ENCODE measurements at regions not wholly inside any gene's neighbourhood (a gene's known extent, or its start where the extent isn't known, plus 50 kb on each side); places are given as distances from the start of the nearest gene placed in this dataset.

DNA sequence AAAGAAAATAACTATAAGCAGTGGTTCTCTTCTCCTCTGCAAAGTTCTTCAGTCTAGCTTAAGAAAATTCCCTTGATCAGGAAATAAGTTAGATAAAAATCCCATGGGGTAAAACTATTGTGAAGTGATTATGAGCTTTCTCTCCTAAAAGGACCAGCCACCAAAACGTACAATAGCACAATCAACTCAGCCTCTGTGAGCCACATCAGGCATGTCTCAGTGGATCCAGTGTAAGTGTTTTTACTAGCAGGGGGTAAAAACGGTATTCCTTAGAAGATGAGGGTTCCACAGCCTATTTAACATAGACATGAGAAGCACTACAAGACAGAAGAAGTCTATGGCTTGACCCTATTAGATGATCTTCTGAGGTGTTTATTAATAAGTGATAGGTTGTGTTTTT, 503.2 kb downstream of the PIK3C3 start:
- FAIRE-seq (no peak), DNase-seq (ENCODE audit: insufficient read length, low spot score) (no peak)
- TF ChIP-seq POU2F2 (IDR thresholded peaks at IDR 0.05; ENCODE audit: low read depth, low read length) (no peak), PAX5 (IDR thresholded peaks at IDR 0.05; ENCODE audit: insufficient read depth, low read length, severe bottlenecking) (no peak), POLR2AphosphoS5 (IDR thresholded peaks at IDR 0.05; ENCODE audit: low read depth, low read length) (no peak), TAF1 (IDR thresholded peaks at IDR 0.05; ENCODE audit: low read depth, low read length) (no peak), POLR2A (IDR thresholded peaks at IDR 0.05; ENCODE audit: low read depth, low read length) (no peak), SPI1 (IDR thresholded peaks at IDR 0.05; ENCODE audit: low read depth, low read length) (no peak)

DNA sequence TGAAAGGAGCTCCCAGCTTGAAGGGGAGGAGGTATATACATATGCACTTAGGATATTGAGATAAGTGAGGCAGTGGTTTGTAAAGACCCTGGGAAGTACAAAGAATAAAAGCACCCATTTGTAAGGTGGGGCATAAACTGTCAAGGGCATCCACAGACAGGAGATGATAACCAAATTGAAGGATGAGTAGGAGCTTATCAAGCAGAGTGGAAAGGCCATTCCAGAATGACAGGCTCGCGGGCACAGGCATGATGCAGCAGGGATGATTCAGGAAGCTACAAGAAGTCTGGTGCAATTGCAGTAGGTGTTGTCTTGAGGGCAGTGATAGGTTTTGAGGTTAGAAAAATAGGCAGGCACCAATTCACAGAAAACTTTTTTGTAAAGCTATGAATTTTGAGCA, 504.8 kb downstream of the PIK3C3 start:
- DNase-seq (ENCODE audit: insufficient read length, low spot score), result no peak
- FAIRE-seq, result no peak
- TF ChIP-seq TAF1 (IDR thresholded peaks at IDR 0.05; ENCODE audit: low read depth, low read length) (no peak), POU2F2 (IDR thresholded peaks at IDR 0.05; ENCODE audit: low read depth, low read length) (no peak), POLR2AphosphoS5 (IDR thresholded peaks at IDR 0.05; ENCODE audit: low read depth, low read length) (no peak)

GRCh38 chr18:42471885-42472284, 516.9 kb downstream of the PIK3C3 start:
- DNase-seq (ENCODE audit: insufficient read length, low spot score) (no peak), FAIRE-seq (no peak)
- TF ChIP-seq SPI1 (IDR thresholded peaks at IDR 0.05; ENCODE audit: low read depth, low read length) (no peak), POLR2AphosphoS5 (IDR thresholded peaks at IDR 0.05; ENCODE audit: low read depth, low read length) (no peak), POLR2A (IDR thresholded peaks at IDR 0.05; ENCODE audit: low read depth, low read length) (no peak), PAX5 (IDR thresholded peaks at IDR 0.05; ENCODE audit: insufficient read depth, low read length, severe bottlenecking) (no peak), POU2F2 (IDR thresholded peaks at IDR 0.05; ENCODE audit: low read depth, low read length) (no peak), TAF1 (IDR thresholded peaks at IDR 0.05; ENCODE audit: low read depth, low read length) (no peak)

- TF ChIP-seq POU2F2 (IDR thresholded peaks at IDR 0.05; ENCODE audit: low read depth, low read length) (no peak), SPI1 (IDR thresholded peaks at IDR 0.05; ENCODE audit: low read depth, low read length) (no peak)
- DNase-seq (ENCODE audit: insufficient read length, low spot score) (no peak), FAIRE-seq (no peak)
Observed at GRCh38 chr18:42473611-42474010, 518.6 kb downstream of the PIK3C3 start.

DNA sequence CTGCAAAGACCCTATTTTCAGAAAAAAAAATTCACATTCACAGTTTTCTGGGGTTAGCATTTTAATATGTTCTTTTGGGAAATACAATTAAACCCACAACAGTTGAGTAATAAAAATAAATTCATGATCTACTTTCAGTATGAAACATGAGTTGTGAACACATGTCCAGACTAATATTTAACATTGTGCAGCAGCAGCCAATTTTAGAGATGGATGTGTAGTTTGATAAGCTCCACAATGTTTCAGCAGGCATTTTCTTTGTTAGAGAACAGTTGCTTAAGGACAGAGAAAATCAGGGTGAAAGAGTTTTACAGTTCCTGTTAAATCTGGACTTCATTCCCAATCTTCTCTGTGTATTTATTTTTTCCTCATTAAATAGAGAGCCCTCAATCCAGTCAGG, 519.5 kb downstream of the PIK3C3 start:
- FAIRE-seq (no peak), DNase-seq (ENCODE audit: insufficient read length, low spot score) (no peak)
- TF ChIP-seq PAX5 (IDR thresholded peaks at IDR 0.05; ENCODE audit: insufficient read depth, low read length, severe bottlenecking) (no peak), SPI1 (IDR thresholded peaks at IDR 0.05; ENCODE audit: low read depth, low read length) (no peak), POLR2AphosphoS5 (IDR thresholded peaks at IDR 0.05; ENCODE audit: low read depth, low read length) (no peak), POU2F2 (IDR thresholded peaks at IDR 0.05; ENCODE audit: low read depth, low read length) (no peak), TAF1 (IDR thresholded peaks at IDR 0.05; ENCODE audit: low read depth, low read length) (no peak), POLR2A (IDR thresholded peaks at IDR 0.05; ENCODE audit: low read depth, low read length) (no peak)

- TF ChIP-seq TAF1 (IDR thresholded peaks at IDR 0.05; ENCODE audit: low read depth, low read length) (no peak), PAX5 (IDR thresholded peaks at IDR 0.05; ENCODE audit: insufficient read depth, low read length, severe bottlenecking) (no peak), POLR2A (IDR thresholded peaks at IDR 0.05; ENCODE audit: low read depth, low read length) (no peak), SPI1 (IDR thresholded peaks at IDR 0.05; ENCODE audit: low read depth, low read length) (no peak), POLR2AphosphoS5 (IDR thresholded peaks at IDR 0.05; ENCODE audit: low read depth, low read length) (no peak)
- FAIRE-seq (no peak), DNase-seq (ENCODE audit: insufficient read length, low spot score) (no peak)
Observed at GRCh38 chr18:42475157-42475556, 520.1 kb downstream of the PIK3C3 start.

DNA sequence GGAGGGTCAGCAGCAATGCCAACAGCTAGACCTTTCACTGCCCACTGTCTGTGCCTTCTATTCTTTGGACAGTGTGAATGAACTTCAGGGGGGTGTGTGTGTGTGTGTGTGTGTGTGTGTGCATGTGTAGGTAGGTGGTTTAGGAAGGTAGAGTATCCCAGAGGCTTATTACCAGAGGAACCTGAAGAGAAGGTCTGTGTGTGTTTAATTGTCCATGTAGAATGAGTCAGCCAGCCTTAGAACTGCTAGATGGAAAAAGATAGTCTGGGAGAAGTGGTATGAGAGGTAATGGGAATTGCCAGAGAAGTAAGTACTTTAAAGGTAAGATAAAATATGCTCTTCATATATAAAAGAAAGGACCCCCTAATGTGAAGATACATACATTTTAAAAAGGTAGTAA, 522.2 kb downstream of the PIK3C3 start:
- no peak for TF ChIP-seq POU2F2 (IDR thresholded peaks at IDR 0.05; ENCODE audit: low read depth, low read length)
- no peak for TF ChIP-seq SPI1 (IDR thresholded peaks at IDR 0.05; ENCODE audit: low read depth, low read length)
- no peak for TF ChIP-seq TAF1 (IDR thresholded peaks at IDR 0.05; ENCODE audit: low read depth, low read length)
- no peak for TF ChIP-seq POLR2A (IDR thresholded peaks at IDR 0.05; ENCODE audit: low read depth, low read length)
- TF ChIP-seq POLR2AphosphoS5 (IDR thresholded peaks at IDR 0.05; ENCODE audit: low read depth, low read length), result no peak
- TF ChIP-seq PAX5 (IDR thresholded peaks at IDR 0.05; ENCODE audit: insufficient read depth, low read length, severe bottlenecking), result no peak
- FAIRE-seq, result no peak
- DNase-seq (ENCODE audit: insufficient read length, low spot score), result no peak

- DNase-seq (ENCODE audit: insufficient read length, low spot score), result no peak
- TF ChIP-seq POLR2AphosphoS5 (IDR thresholded peaks at IDR 0.05; ENCODE audit: low read depth, low read length) (no peak), PAX5 (IDR thresholded peaks at IDR 0.05; ENCODE audit: insufficient read depth, low read length, severe bottlenecking) (no peak), POLR2A (IDR thresholded peaks at IDR 0.05; ENCODE audit: low read depth, low read length) (no peak), POU2F2 (IDR thresholded peaks at IDR 0.05; ENCODE audit: low read depth, low read length) (no peak), TAF1 (IDR thresholded peaks at IDR 0.05; ENCODE audit: low read depth, low read length) (no peak), SPI1 (IDR thresholded peaks at IDR 0.05; ENCODE audit: low read depth, low read length) (no peak)
- FAIRE-seq, result no peak
Observed at GRCh38 chr18:42480441-42480840, 525.4 kb downstream of the PIK3C3 start.

- DNase-seq (ENCODE audit: insufficient read length, low spot score), result no peak
- FAIRE-seq, result no peak
- TF ChIP-seq POLR2A (IDR thresholded peaks at IDR 0.05; ENCODE audit: low read depth, low read length), result no peak
- no peak for TF ChIP-seq POLR2AphosphoS5 (IDR thresholded peaks at IDR 0.05; ENCODE audit: low read depth, low read length)
- no peak for TF ChIP-seq PAX5 (IDR thresholded peaks at IDR 0.05; ENCODE audit: insufficient read depth, low read length, severe bottlenecking)
- no peak for TF ChIP-seq SPI1 (IDR thresholded peaks at IDR 0.05; ENCODE audit: low read depth, low read length)
- TF ChIP-seq POU2F2 (IDR thresholded peaks at IDR 0.05; ENCODE audit: low read depth, low read length), result no peak
- TF ChIP-seq TAF1 (IDR thresholded peaks at IDR 0.05; ENCODE audit: low read depth, low read length), result no peak
Observed at GRCh38 chr18:42484648-42485047, 529.6 kb downstream of the PIK3C3 start.

GRCh38 chr18:42486271-42486670, 531.2 kb downstream of the PIK3C3 start:
- TF ChIP-seq POU2F2 (IDR thresholded peaks at IDR 0.05; ENCODE audit: low read depth, low read length) (no peak), SPI1 (IDR thresholded peaks at IDR 0.05; ENCODE audit: low read depth, low read length) (no peak), POLR2AphosphoS5 (IDR thresholded peaks at IDR 0.05; ENCODE audit: low read depth, low read length) (no peak), TAF1 (IDR thresholded peaks at IDR 0.05; ENCODE audit: low read depth, low read length) (no peak), POLR2A (IDR thresholded peaks at IDR 0.05; ENCODE audit: low read depth, low read length) (no peak), PAX5 (IDR thresholded peaks at IDR 0.05; ENCODE audit: insufficient read depth, low read length, severe bottlenecking) (no peak)
- FAIRE-seq, result no peak
- DNase-seq (ENCODE audit: insufficient read length, low spot score), result no peak
